M059J (cell line): ENCODE measurements at regions not wholly inside any gene's neighbourhood (a gene's known extent, or its start where the extent isn't known, plus 50 kb on each side); places are given as distances from the start of the nearest gene placed in this dataset.

Source experiments
- DNase-seq: peaks from one replicate; pipeline ENCODE4 v3.0.0-alpha.2; 2012; ENCODE audit warnings: low read depth

- DNase-seq, result no peak
Measured at GRCh38 chr6:165758441-165758840, 95.4 kb upstream of the PDE10A start.

DNA sequence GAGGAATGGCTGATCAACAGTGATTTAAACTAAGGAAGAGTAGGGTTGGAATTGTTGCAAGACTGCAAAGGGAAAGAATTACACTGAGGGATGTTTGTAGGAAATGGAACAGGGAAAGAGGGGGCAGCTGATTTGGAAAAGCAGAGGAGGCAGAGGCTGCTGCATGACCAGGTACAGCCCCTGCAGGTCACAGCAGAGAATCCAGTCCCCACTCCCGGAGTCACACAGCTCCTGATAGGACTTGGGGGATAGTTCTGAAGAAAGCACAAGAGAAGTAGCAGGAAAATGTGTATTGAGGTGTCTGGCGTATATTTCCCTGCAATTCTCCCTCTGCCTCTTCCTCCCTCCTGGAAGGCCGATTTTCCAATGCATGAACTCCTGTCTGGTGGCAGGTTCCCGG, 92.5 kb upstream of the PDE10A start:
- no peak for DNase-seq

- no peak for DNase-seq
Measured at GRCh38 chr6:165753506-165753905, 90.5 kb upstream of the PDE10A start.

- DNase-seq, result no peak
Measured at GRCh38 chr6:165752451-165752850, 89.4 kb upstream of the PDE10A start.

- no peak for DNase-seq
Measured at GRCh38 chr6:165751486-165751885, 88.4 kb upstream of the PDE10A start.

DNA sequence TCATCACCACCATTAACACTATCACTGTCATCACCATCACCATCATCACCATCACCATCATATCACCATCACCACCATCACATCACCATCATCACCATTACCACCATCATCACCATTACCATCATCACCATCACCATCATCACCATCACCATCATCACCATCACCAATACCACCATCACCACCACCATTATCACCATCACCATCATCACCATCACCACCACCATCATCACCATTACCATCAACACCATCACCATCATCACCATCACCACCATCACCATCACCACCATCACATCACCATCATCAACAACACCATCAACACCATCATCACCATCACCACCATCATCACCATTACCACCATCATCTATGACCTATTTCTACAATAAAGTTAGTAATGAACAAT, 86.1 kb upstream of the PDE10A start:
- DNase-seq, result no peak

DNA sequence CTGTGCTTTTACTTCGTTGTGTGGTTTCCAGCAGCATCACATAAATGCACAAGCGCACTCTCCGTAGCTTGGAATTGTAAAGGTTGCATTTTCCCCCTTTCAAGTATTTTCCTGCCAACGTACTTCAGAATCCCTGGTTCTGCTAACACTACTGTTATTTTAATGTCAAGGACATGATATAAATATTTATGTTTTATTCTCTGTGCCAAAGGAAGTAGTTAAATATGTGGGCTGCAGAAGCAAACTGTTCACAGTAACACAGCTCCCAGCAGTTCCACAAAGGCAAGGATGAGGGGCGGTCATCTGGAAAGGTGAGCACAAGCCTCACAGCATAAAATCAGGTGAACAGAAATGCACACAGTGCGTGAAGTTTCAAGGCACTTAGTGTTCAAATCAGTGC, 85.3 kb upstream of the PDE10A start:
- no peak for DNase-seq

- no peak for DNase-seq
Measured at GRCh38 chr6:165747963-165748362, 84.9 kb upstream of the PDE10A start.

DNA sequence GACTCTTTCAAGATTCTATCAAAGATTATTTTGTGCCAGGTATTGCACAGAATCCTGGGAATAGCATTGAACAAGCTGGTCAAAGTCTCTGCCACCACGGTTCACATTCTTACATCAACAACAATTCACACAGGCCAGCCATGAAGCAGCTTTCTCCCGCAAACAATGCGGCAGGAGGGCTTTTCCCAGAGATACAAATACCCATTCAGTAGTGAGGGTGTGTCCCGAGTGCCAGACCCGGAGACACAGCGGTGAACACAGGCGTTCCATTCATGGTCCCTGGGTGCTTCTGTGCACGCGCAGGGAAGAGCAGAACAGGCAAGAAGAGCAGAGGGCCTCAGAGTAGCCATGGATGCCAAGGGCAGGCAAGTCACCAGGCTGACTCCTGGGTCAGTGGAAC, 83.3 kb upstream of the PDE10A start:
- DNase-seq, result no peak

- DNase-seq, result no peak
Measured at GRCh38 chr6:165745492-165745891, 82.5 kb upstream of the PDE10A start.

DNA sequence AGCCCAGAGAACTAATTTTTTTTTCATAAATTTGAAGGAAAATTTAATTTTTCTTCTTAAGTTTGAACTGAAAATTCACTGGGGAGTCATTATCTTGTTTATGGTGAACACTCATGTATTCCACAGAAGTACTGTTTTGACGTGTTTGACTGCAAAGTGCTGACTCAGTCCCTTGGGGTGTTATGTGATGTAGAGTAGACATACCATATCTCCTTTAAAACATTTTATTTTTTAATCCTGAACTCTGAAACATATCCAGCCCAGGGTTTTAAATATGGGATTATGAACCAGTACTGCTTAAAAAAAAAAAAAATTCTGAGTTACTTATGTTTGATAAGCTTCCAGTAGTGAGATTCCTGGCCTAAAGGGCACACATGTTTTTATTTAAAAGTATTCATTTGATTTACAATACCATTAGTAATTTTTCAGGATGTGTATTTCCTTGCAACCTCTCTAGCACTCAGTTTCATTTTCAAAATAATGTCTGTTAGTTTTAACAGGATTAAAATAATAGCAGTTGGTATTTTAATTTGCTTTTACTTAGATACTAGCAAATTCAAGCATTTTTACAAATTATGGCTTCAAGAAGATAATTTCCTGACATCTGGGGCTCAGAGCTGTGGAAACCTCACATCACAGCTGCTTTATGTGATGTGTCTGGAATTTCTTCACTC, 81.7 kb upstream of the PDE10A start:
- DNase-seq, result no peak

DNA sequence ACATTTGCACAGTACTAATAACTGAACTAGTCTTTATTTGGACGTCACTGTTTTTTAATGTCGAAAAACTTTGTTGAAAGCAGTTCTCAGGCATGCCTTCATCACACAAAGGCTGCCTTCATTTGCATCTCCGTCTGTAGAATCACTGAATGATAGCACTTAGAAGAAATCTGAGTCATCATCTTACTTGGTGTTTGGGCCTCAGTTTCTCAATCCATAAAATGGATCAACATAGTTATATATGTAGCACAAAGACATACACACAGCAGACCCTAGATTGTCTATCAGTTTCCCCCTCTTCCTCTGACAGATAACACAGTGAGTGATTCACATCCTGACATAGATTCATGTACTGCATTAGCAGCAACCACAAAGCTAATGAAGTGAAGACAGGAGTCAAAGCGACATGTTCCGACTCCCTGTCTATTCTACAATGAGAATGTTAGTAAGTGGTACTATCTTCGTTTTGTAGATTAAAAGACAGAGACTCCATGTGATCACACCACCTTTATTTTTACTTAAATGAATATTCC, 80.4 kb upstream of the PDE10A start:
- no peak for DNase-seq

DNA sequence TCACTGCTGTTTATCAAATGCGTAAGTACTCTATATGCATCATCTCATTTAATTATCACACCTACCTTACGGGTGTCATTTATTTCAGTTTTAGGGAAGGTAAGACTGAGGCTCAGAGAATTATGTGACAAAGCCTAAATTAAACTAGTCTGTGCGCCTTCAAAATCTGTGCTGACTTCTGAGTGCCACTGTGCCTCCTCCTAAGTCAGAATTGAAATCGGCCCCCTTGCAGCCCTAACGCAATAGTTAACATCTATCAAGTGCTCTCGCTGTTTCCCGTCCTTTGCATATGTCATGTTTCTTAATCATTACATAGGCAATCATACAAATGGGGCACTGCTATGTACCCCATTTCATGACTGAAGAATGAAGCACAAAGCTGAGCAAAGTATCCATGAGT, 79.0 kb upstream of the PDE10A start:
- DNase-seq, result no peak

GRCh38 chr6:165737396-165737795, 74.4 kb upstream of the PDE10A start:
- no peak for DNase-seq

GRCh38 chr6:165735065-165735464, 72.0 kb upstream of the PDE10A start:
- no peak for DNase-seq

DNA sequence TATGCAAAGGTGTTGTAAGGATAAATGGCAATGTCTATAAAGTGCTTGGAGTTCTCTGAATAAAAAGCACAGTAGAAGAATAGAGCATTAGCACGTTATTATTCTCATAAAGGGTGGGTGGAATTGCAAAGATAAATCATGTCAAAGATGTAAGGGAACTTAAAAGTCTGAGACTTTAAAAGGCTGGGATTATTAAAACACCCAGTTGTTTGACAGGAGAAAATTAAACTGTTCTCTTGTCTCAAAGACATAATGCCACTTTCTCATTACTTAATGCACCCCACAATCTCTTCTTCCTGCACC, 70.4 kb upstream of the PDE10A start:
- no peak for DNase-seq

GRCh38 chr6:165732696-165733488, 69.9 kb upstream of the PDE10A start:
- DNase-seq, result no peak

- no peak for DNase-seq
Measured at GRCh38 chr6:165729307-165729936, 66.4 kb upstream of the PDE10A start.

DNA sequence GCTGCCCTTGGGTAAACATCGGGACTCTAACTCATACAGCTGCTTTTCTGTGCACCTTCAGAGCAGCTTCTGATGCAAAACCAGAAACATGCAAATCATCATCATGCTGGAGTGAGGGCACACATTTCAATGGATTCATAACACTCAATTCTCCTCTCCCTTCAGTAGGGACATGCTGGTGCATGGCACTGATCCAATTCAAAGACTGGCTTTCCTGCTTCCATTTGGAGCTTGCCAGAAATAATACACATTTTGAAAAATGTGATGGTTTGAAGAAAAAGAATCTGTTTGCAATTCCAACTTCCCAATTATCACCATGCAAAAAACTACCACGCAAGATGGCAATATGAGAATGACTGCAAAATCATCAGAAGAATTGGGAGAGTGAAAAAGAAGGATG, 65.2 kb upstream of the PDE10A start:
- DNase-seq, result no peak

DNA sequence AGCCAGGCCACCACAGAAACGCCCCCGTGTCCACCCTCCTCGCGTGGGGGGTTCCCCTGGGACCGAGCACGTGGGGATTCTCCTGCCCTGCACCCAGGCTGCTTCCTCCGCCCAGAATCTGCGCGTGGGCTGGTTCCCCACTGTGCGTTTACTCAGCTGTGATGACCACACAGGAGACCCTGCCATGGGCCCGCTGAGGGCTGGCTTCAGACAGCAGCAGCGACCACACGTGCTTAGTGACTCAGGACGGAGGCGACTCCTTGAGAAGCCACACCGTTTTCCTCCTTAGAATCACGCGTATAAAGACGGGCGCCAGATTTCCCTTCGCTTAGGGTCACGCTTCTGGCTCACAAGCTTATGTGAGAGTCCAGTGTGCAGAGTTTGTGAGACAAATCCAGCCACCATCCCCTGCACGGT, 63.9 kb upstream of the PDE10A start:
- DNase-seq, result no peak

GRCh38 chr6:165726290-165726875, 63.3 kb upstream of the PDE10A start:
- DNase-seq, result no peak

GRCh38 chr6:165725201-165725600, 62.2 kb upstream of the PDE10A start:
- DNase-seq, result no peak

GRCh38 chr6:165723326-165723725, 60.3 kb upstream of the PDE10A start:
- no peak for DNase-seq
